ENCODE measurements at regions not wholly inside any gene's neighbourhood (a gene's known extent, or its start where the extent isn't known, plus 50 kb on each side); places are given as distances from the start of the nearest gene placed in this dataset.

- no peak for TF ChIP-seq ZNF274 (IDR thresholded peaks at IDR 0.05; ENCODE audit: low read depth, low read length)
- TF ChIP-seq YY1 (IDR thresholded peaks at IDR 0.05; ENCODE audit: insufficient read depth, insufficient read length): no peak
These were observed 255.8 kb upstream of the AVPR1A start for GRCh38 chr12:63406781-63407180.

All from NT2/D1 (cell line).